Liver (tissue), 3 donors: ENCODE measurements at regions not wholly inside any gene's neighbourhood (a gene's known extent, or its start where the extent isn't known, plus 50 kb on each side); places are given as distances from the start of the nearest gene placed in this dataset.

ENCODE experiments used
- JUND ChIP-seq, 2 donors: IDR thresholded peaks; 2 replicates each; pipeline ENCODE4 v1.6.1; 2016; ENCODE audit warnings: antibody characterized with exemption in 2 of 2
- TF ChIP-seq, protein P1 (sequence below): IDR thresholded peaks from 2 replicates; pipeline ENCODE4 v1.6.1; 2016; ENCODE audit warnings: antibody characterized with exemption
- TF ChIP-seq, protein P2 (sequence below): fragments of 150-350 bp; IDR thresholded peaks from 2 replicates; pipeline ENCODE4 v1.5.1; 2017; ENCODE audit warnings: improper control_type of control experiment, low read depth, low read length; ENCODE audit not compliant: missing input control
- donor health status: healthy.
- donor health status: healthy.

DNA sequence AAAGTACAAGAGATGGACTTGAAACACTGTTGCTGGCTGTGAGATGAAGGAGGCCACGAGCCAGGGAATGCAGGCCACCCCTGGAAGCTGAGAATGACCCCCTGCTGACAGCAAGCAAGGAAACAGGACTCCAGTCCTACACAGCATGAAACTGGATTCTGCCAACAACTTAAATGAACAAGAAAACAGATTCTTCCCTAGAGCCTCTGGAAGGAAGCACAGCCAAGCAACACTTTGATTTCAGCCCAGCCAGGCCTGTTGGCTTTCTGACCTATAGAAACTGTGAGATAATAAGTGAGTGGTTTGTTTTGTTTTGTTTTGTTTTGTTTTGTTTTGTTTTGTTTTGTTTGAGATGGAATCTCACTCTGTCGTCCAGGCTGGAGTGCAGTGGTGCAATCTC is 105.3 kb upstream of the CACNA1A start:
- TF ChIP-seq, protein P1, sequence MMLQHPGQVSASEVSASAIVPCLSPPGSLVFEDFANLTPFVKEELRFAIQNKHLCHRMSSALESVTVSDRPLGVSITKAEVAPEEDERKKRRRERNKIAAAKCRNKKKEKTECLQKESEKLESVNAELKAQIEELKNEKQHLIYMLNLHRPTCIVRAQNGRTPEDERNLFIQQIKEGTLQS = no peak
- TF ChIP-seq JUND (IDR thresholded peaks at IDR 0.05) = no peak
- TF ChIP-seq, protein P2, sequence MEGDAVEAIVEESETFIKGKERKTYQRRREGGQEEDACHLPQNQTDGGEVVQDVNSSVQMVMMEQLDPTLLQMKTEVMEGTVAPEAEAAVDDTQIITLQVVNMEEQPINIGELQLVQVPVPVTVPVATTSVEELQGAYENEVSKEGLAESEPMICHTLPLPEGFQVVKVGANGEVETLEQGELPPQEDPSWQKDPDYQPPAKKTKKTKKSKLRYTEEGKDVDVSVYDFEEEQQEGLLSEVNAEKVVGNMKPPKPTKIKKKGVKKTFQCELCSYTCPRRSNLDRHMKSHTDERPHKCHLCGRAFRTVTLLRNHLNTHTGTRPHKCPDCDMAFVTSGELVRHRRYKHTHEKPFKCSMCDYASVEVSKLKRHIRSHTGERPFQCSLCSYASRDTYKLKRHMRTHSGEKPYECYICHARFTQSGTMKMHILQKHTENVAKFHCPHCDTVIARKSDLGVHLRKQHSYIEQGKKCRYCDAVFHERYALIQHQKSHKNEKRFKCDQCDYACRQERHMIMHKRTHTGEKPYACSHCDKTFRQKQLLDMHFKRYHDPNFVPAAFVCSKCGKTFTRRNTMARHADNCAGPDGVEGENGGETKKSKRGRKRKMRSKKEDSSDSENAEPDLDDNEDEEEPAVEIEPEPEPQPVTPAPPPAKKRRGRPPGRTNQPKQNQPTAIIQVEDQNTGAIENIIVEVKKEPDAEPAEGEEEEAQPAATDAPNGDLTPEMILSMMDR = no peak
